Activated CD4-positive, alpha-beta T cell treated with anti-CD3 and anti-CD28 coated beads for 36 hours (primary cell): ENCODE measurements at regions not wholly inside any gene's neighbourhood (a gene's known extent, or its start where the extent isn't known, plus 50 kb on each side); places are given as distances from the start of the nearest gene placed in this dataset.

Experiments used
- ATAC-seq: fragments of 200-7000 bp; cut with Tn5 transposase; one replicate; pipeline ENCODE4 v1.10.0; 2021; ENCODE audit warnings: mild to moderate bottlenecking, moderate library complexity
- CTCF ChIA-PET: fragments of 350-600 bp; sonication (Branson Sonifier 250); formaldehyde crosslinking; loops from one replicate; lab custom pipeline; 2021; ENCODE audit warnings: antibody characterized with exemption; lab: Charles Lee
- POLR2A ChIA-PET: fragments of 350-600 bp; sonication (Branson Sonifier 250); formaldehyde crosslinking; loops from one replicate; lab custom pipeline; 2021; ENCODE audit warnings: antibody characterized with exemption, inconsistent platforms; lab: Charles Lee
- DNase-seq: peaks from one replicate; pipeline ENCODE4 v3.0.0-alpha.2; 2020
- H3K27ac Mint-ChIP-seq: one replicate; pipeline ENCODE4 v1.8.0; 2021; ENCODE audit warnings: mixed read lengths
- H3K27me3 Mint-ChIP-seq: one replicate; pipeline ENCODE4 v1.8.0; 2021; ENCODE audit warnings: mixed read lengths
- H3K36me3 Mint-ChIP-seq: one replicate; pipeline ENCODE4 v1.8.0; 2021; ENCODE audit warnings: low read depth, mixed read lengths
- H3K4me1 Mint-ChIP-seq: one replicate; pipeline ENCODE4 v1.8.0; 2021; ENCODE audit warnings: mixed read lengths
- H3K4me3 Mint-ChIP-seq: one replicate; pipeline ENCODE4 v1.8.0; 2021; ENCODE audit warnings: mild to moderate bottlenecking, moderate library complexity, mixed read lengths
- H3K9me3 Mint-ChIP-seq: one replicate; pipeline ENCODE4 v1.8.0; 2021; ENCODE audit warnings: low read depth, mixed read lengths
- intact Hi-C, 2 experiments: fragments of 100-400 bp; cut with DNase I in 1 of 2; cut with micrococcal nuclease in 1 of 2; formaldehyde crosslinking; loops; one replicate each; pipeline versions ENCODE4 v1.14.2 to v1.15.1; 2022 to 2024; cut with DNase I, micrococcal nuclease

DNA sequence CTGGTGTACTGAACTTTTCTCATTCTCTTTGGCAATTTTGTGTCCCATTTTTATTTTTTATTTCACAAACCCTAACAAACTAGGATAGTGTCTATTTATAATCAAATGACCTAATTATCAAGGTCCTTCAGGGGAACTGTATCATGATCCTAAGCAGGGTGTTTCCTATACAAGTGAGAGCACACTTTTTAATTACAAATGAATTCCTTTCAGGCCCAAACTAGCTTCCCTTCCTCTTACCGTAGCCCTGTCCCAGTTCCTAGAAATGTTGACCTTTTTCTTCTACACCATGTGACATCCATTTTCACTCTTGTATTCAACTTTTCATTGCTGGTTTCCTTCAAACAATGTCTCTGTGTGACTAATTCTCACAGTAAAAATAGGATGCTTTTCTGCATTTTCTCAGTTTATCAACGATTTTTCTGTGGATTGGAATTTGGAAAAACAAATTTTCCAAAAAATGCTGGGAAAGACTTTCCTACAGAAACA, 411.4 kb downstream of the CCDC91 start:
- H3K36me3 Mint-ChIP-seq, result no peaks in the 10 kb centered on the region
- POLR2A ChIA-PET, result no interaction called here
- H3K27me3 Mint-ChIP-seq, result peaks cover 3% of the 10 kb centered on the region

DNA sequence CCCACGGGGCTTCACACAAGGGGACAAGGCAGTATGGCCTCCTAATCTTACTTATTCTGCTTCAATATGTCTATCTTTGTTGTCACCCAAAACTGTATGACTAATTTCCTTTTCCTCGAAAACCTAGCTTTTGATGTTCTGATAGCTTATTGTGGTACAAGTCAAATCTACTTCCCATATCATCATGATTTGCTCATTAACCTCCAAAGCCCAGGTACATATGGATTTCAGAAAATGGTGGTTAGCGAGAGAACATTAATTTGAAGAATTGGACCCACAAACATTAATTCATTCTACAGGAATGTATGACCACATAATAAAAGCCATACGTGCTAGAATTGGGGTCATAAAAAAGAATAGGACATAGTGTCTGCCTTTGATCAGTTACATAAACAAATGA, 412.5 kb downstream of the CCDC91 start:
- Mint-ChIP-seq H3K27me3 (peaks cover 3% of the 10 kb centered on the region), H3K9me3 (peaks cover 14% of the 10 kb centered on the region), H3K4me1 (no peaks in the 10 kb centered on the region), H3K27ac (no peak overlapping the region), H3K36me3 (no peaks in the 10 kb centered on the region), H3K4me3 (no peak overlapping the region)
- DNase-seq (no peak), ATAC-seq (no peak)
- intact Hi-C loops, result no loop called here
- ChIA-PET CTCF (no interaction called here), POLR2A (no interaction called here)

More for the DNA sequence above, 411.4 kb downstream of the CCDC91 start:
- H3K27ac Mint-ChIP-seq, result no peak overlapping the region
- intact Hi-C loops, result no loop called here
- ATAC-seq (no peak), DNase-seq (no peak)
- H3K9me3 Mint-ChIP-seq, result peaks cover 6% of the 10 kb centered on the region
- CTCF ChIA-PET, result no interaction called here
- no peak overlapping the region for H3K4me3 Mint-ChIP-seq
- no peaks in the 10 kb centered on the region for H3K4me1 Mint-ChIP-seq

DNA sequence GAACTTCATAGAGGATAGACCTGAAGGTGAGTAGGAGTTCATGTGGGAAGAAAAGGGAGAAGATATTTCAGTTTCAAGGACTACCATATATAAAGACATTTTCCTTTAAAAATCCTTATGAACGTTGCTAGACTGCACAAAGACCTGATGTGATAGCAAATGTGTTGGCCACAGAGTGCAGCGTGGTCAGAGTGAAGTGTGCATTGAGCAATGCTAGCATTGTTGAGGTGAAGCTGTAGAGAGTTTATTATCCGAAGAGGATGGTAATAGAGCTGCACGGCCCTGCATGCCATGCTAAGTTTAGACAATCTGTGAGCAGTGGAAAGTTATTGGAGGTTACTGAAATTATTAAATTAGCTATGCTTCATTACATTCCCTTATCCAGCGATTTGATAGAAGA, 413.0 kb downstream of the CCDC91 start:
- CTCF ChIA-PET, result no interaction called here
- Mint-ChIP-seq H3K36me3 (no peaks in the 10 kb centered on the region), H3K9me3 (peaks cover 15% of the 10 kb centered on the region), H3K4me3 (no peak overlapping the region), H3K27me3 (peaks cover 3% of the 10 kb centered on the region), H3K4me1 (no peaks in the 10 kb centered on the region), H3K27ac (no peak overlapping the region)
- intact Hi-C loops, result no loop called here
- ATAC-seq (no peak), DNase-seq (no peak)
- POLR2A ChIA-PET, result no interaction called here

DNA sequence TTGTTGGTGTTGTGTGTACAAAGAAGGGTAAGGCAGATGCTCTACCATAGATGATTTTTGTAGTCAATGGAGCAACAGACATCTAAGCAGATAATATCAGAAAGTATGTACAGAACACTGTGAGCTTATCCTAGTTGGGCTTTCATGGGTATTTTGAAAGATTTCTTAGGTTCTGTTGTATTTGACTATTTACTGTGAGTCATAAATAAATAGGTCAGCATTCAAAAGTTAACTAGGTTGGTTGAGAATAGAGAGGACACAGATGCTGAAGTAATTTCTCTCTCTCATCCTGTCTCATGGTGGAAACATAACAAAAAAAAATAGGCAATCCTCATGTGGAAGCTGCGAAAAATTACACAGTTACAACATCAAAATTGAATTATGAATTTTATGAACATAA, 413.5 kb downstream of the CCDC91 start:
- CTCF ChIA-PET, result no interaction called here

DNA sequence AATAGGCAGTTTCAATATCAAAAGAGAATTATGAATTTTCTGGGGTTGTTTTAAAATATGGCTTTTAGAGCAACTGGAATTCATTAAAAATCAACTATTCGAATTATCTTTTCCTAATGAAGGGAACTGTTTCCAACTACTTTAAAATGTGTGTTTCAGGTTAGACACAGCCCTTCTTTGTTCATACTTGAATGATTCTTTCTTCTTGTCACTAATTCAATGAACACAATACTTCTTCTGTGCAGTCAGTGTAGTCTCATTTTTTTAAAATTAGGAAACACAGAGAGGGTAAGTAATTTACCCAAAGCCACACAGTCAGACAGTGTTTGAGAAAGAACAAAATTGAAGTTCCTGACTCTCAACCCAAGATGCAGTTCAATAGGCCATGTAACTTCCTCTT, 414.0 kb downstream of the CCDC91 start:
- ATAC-seq, result no peak
- Mint-ChIP-seq H3K4me3 (no peak overlapping the region), H3K36me3 (no peaks in the 10 kb centered on the region), H3K9me3 (peaks cover 15% of the 10 kb centered on the region), H3K4me1 (no peaks in the 10 kb centered on the region), H3K27ac (no peak overlapping the region), H3K27me3 (peaks cover 3% of the 10 kb centered on the region)
- intact Hi-C loops, result no loop called here
- DNase-seq, result no peak
- CTCF ChIA-PET, result no interaction called here
- POLR2A ChIA-PET, result no interaction called here

More for the DNA sequence above, 413.5 kb downstream of the CCDC91 start:
- DNase-seq, result no peak
- ATAC-seq, result no peak
- Mint-ChIP-seq H3K27me3 (peaks cover 3% of the 10 kb centered on the region), H3K27ac (no peak overlapping the region), H3K4me3 (no peak overlapping the region), H3K4me1 (no peaks in the 10 kb centered on the region), H3K36me3 (no peaks in the 10 kb centered on the region), H3K9me3 (peaks cover 15% of the 10 kb centered on the region)
- intact Hi-C loops, result no loop called here
- POLR2A ChIA-PET, result no interaction called here

DNA sequence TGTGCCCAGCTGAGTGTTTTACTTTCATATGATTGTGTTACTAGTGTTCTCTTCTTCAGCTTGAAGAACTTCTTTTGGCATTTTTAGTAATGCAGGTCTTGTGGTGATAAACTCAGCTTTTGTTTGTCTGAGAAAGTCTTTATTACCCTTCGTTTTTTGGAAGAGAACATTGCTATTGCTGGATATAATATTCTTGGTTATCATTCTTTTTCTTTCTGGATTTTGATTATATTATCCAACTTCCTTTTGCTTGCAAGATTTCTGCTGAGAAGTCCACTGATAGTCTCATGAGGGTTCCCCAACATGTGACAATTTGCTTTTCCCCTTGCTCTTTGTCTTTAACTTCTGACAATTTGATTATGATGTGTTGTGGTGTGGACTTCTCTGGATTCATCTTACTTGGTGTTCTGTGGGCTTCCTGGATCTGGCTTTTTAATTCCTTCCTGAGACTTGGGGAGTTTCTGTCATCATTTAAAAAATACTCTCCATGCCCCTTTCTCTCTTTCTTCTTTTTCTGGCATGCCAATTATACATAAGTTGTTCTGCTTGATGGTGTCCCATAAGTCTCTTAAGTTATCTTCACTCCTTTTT, 416.8 kb downstream of the CCDC91 start:
- no peak overlapping the region for H3K27ac Mint-ChIP-seq

DNA sequence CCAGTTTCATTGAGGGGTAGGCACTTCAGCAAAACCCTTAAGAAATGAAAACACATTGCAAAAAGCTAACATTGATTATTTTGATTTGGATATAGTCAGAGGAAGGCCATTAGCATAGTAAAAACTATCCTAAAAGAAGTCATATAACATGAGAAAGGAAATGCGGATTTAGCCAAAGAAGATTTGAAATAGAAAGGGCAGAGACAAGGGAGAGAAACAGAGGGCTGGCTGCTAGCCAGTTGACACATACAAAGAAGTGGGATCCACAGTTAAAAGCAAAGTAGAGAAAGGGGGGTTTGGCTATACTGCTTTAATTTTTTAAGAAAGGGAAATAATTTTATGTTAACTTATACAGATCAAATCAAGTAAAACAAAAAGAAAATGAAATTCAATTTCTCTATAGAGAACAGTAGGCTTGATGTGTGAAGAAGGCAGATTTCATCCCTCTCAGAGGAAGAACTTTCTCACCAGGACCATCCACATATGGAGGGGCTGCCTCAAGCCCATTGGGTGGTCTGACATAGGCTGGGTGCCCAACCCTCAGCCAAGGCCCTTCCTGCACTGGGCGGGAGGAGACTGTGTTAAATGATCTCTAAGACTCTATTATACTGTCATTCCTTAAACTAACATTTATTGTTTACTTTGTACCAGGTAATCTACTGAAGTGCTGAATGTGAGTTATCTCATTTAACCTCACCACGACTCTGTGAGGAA, 420.3 kb downstream of the CCDC91 start:
- no peak for DNase-seq
- peaks cover 14% of the 10 kb centered on the region for H3K27me3 Mint-ChIP-seq
- H3K4me1 Mint-ChIP-seq, result no peaks in the 10 kb centered on the region
- H3K27ac Mint-ChIP-seq, result no peak overlapping the region
- ATAC-seq, result no peak
- H3K4me3 Mint-ChIP-seq, result no peak overlapping the region
- peaks cover 15% of the 10 kb centered on the region for H3K9me3 Mint-ChIP-seq
- CTCF ChIA-PET, result no interaction called here
- POLR2A ChIA-PET, result no interaction called here
- no peaks in the 10 kb centered on the region for H3K36me3 Mint-ChIP-seq
- intact Hi-C loops, result no loop called here

More for the DNA sequence above, 416.8 kb downstream of the CCDC91 start:
- Mint-ChIP-seq H3K36me3 (no peaks in the 10 kb centered on the region), H3K9me3 (peaks cover 15% of the 10 kb centered on the region), H3K27me3 (peaks cover 9% of the 10 kb centered on the region), H3K4me1 (no peaks in the 10 kb centered on the region), H3K4me3 (no peak overlapping the region)
- intact Hi-C loops, result no loop called here
- POLR2A ChIA-PET, result no interaction called here
- CTCF ChIA-PET, result no interaction called here
- DNase-seq (no peak), ATAC-seq (no peak)

DNA sequence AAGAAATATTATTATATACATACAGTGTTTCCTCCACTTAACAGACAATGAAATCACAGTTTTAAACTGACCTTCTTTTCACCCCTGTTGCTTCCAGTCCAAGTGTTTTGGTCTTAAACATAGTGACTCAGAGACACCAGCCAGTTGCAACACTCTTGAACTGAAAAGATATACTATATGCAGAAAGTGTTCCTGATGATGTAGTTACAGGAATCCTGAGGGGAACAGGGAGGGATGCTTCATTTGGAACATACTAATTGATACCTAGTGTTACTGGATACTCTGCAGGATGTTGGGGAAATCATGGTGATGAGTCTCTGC, 420.8 kb downstream of the CCDC91 start:
- Mint-ChIP-seq H3K4me3 (no peak overlapping the region), H3K9me3 (peaks cover 14% of the 10 kb centered on the region), H3K4me1 (no peaks in the 10 kb centered on the region), H3K36me3 (no peaks in the 10 kb centered on the region), H3K27ac (no peak overlapping the region), H3K27me3 (peaks cover 14% of the 10 kb centered on the region)
- DNase-seq (no peak), ATAC-seq (no peak)
- ChIA-PET CTCF (no interaction called here), POLR2A (no interaction called here)
- intact Hi-C loops, result no loop called here

DNA sequence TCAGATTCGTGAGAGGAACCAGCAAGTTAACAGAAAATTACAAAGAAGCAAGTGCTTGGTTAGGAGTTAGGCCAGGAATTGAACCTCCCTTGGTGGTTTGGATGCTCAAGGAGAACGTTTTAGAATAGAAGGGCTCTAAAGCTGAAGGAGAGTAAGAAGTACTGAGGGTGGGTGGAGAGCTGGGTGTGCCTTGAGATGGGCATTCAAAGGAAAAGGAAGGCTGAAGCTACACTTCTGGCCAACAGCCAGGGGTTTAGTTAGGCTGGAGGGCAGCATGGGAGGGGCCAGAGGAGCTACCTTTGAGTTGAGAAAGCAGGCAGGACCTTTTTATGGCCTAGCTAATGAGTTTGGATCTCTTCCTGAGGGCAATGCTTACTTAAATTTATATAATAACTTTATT, 421.2 kb downstream of the CCDC91 start:
- ChIA-PET POLR2A (no interaction called here), CTCF (no interaction called here)
- intact Hi-C loops, result no loop called here
- Mint-ChIP-seq H3K4me3 (no peak overlapping the region), H3K9me3 (peaks cover 11% of the 10 kb centered on the region), H3K4me1 (no peaks in the 10 kb centered on the region), H3K36me3 (no peaks in the 10 kb centered on the region), H3K27me3 (peaks cover 14% of the 10 kb centered on the region), H3K27ac (no peak overlapping the region)
- no peak for DNase-seq
- no peak for ATAC-seq

DNA sequence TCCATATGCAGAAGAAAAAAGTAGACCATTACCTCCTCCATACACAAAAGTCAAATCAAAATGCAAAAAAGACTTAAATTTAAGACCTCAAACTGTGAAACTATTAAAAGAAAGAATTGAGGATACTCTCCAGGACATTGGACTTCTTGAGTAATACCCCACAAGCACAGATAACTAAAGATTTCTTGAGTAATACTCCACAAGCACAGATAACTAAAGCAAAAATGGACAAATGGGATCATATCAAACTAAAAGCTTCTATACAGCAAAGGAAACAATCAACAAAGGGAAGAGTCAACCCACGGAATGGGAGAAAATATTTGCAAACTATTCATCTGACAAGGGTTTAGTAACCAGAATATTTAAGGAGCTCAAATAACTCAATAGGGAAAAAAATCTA, 427.9 kb downstream of the CCDC91 start:
- ATAC-seq (no peak), DNase-seq (no peak)
- Mint-ChIP-seq H3K4me3 (no peak overlapping the region), H3K9me3 (no peaks in the 10 kb centered on the region), H3K36me3 (no peaks in the 10 kb centered on the region), H3K27ac (no peak overlapping the region), H3K4me1 (no peaks in the 10 kb centered on the region), H3K27me3 (peaks cover 5% of the 10 kb centered on the region)
- CTCF ChIA-PET, result interaction anchor here (0.6 kb wide), 1 partner anchor 10 kb away, joined by 4 read pairs; no protein-coding TSS in a partner anchor
- POLR2A ChIA-PET, result no interaction called here
- intact Hi-C loops, result no loop called here

DNA sequence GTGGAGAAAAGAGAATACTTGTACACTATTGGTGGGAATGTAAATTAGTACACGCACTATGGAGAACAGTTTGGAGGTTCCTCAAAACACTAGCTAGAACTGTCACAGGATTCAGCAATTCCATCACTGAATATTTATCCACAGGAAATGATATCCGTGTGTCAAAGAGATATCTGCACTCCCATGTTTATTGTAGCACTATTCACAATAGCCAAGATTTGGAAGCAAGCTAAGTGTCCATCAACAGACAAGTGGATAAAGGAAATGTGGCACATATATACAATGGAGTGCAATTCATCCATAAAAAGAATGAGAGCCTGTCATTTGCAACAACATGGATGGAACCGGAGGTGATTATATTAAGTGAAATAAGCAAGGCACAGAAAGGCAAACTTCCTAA, 428.5 kb downstream of the CCDC91 start:
- ChIA-PET CTCF (interaction anchor here (0.6 kb wide), 1 partner anchor 9 kb away, joined by 4 read pairs; no protein-coding TSS in a partner anchor), POLR2A (no interaction called here)
- Mint-ChIP-seq H3K9me3 (no peaks in the 10 kb centered on the region), H3K4me1 (no peaks in the 10 kb centered on the region), H3K36me3 (no peaks in the 10 kb centered on the region), H3K27me3 (peaks cover 5% of the 10 kb centered on the region), H3K27ac (no peak overlapping the region), H3K4me3 (no peak overlapping the region)
- no peak for ATAC-seq
- intact Hi-C loops, result no loop called here
- DNase-seq, result no peak

DNA sequence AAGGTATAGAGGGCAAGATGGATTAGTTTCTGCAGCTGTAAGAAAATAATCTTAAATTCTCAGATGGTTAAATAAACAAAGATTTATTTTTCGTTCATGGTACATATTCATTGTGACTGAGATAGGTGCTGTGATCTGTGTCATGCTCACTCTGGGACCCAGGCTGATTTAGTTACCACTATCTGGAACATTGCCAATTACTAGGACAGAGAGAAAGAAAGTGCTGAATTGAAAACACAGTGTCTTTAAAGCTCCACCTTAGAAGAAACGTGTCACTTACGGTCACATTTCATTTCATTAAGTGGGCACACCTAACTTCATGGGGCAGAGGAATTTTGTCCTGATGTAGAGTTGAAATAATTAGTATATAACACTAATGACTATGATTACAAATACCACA, 430.0 kb downstream of the CCDC91 start:
- CTCF ChIA-PET, result no interaction called here
- POLR2A ChIA-PET, result no interaction called here
- no peak for ATAC-seq
- H3K9me3 Mint-ChIP-seq, result no peaks in the 10 kb centered on the region
- no peaks in the 10 kb centered on the region for H3K36me3 Mint-ChIP-seq
- intact Hi-C loops, result no loop called here
- no peaks in the 10 kb centered on the region for H3K27me3 Mint-ChIP-seq
- no peak for DNase-seq
- H3K27ac Mint-ChIP-seq, result no peak overlapping the region
- H3K4me1 Mint-ChIP-seq, result no peaks in the 10 kb centered on the region
- no peak overlapping the region for H3K4me3 Mint-ChIP-seq
